ENCODE measurements at regions not wholly inside any gene's neighbourhood (a gene's known extent, or its start where the extent isn't known, plus 50 kb on each side); places are given as distances from the start of the nearest gene placed in this dataset.
"Not testable (repeated sequence)": the region's sequence is repeated elsewhere in the genome, so short reads cannot be mapped to it uniquely, and the experiment has no call there.

GRCh38 chrX:10676235-10676957, 56.0 kb upstream of the MID1 start:
- H3K36me3 ChIP-seq = no peaks in the 10 kb centered on the region
- H3K4me2 ChIP-seq = no peak overlapping the region

GRCh38 chrX:10677490-10677889, 57.1 kb upstream of the MID1 start:
- no peaks in the 10 kb centered on the region for H3K4me1 ChIP-seq
- H3K4me3 ChIP-seq = no peak overlapping the region
- H3K27me3 ChIP-seq = peaks cover 89% of the 10 kb centered on the region
- H3K4me2 ChIP-seq = no peak overlapping the region
- no peaks in the 10 kb centered on the region for H3K36me3 ChIP-seq
- H3K9ac ChIP-seq = no peak overlapping the region
- TF ChIP-seq Cebpa-rat (IDR thresholded peaks at IDR 0.05) = no peak
- H3K9me3 ChIP-seq = no peaks in the 10 kb centered on the region
- H3K27ac ChIP-seq = no peak overlapping the region
- H4K20me1 ChIP-seq = peaks cover 5% of the 10 kb centered on the region; the same call in 1 of the 2 replicates

More at GRCh38 chrX:10676235-10676957, 56.0 kb upstream of the MID1 start:
- H3K27ac ChIP-seq = no peak overlapping the region
- no peaks in the 10 kb centered on the region for H3K9me3 ChIP-seq
- TF ChIP-seq Cebpa-rat (IDR thresholded peaks at IDR 0.05) = no peak
- no peak overlapping the region for H3K9ac ChIP-seq
- H4K20me1 ChIP-seq = peaks cover 5% of the 10 kb centered on the region; the same call in 1 of the 2 replicates
- H3K4me3 ChIP-seq = no peak overlapping the region
- peaks cover 94% of the 10 kb centered on the region for H3K27me3 ChIP-seq
- no peaks in the 10 kb centered on the region for H3K4me1 ChIP-seq

GRCh38 chrX:10679387-10679786, 59.0 kb upstream of the MID1 start:
- no peak overlapping the region for H3K4me2 ChIP-seq
- no peaks in the 10 kb centered on the region for H3K4me1 ChIP-seq
- no peak for TF ChIP-seq Cebpa-rat (IDR thresholded peaks at IDR 0.05)
- H3K9ac ChIP-seq = no peak overlapping the region
- H3K9me3 ChIP-seq = no peaks in the 10 kb centered on the region
- peaks cover 86% of the 10 kb centered on the region for H3K27me3 ChIP-seq
- no peaks in the 10 kb centered on the region for H3K36me3 ChIP-seq
- peaks cover 5% of the 10 kb centered on the region; the same call in 1 of the 2 replicates for H4K20me1 ChIP-seq
- H3K4me3 ChIP-seq = no peak overlapping the region
- H3K27ac ChIP-seq = no peak overlapping the region

GRCh38 chrX:10681167-10681566, 60.8 kb upstream of the MID1 start:
- Histone ChIP-seq H3K4me3 (no peak overlapping the region), H3K36me3 (no peaks in the 10 kb centered on the region), H3K27me3 (peaks cover 82% of the 10 kb centered on the region), H4K20me1 (peaks cover 5% of the 10 kb centered on the region; the same call in 1 of the 2 replicates), H3K4me1 (no peaks in the 10 kb centered on the region), H3K9me3 (no peaks in the 10 kb centered on the region), H3K4me2 (no peak overlapping the region), H3K27ac (no peak overlapping the region), H3K9ac (no peak overlapping the region)
- TF ChIP-seq Cebpa-rat (IDR thresholded peaks at IDR 0.05) = no peak

GRCh38 chrX:10683631-10684030, 63.2 kb upstream of the MID1 start:
- not testable (repeated sequence) for H3K9ac ChIP-seq, H3K27ac ChIP-seq, H4K20me1 ChIP-seq, H3K36me3 ChIP-seq, H3K9me3 ChIP-seq, H3K4me2 ChIP-seq, H3K4me3 ChIP-seq, H3K4me1 ChIP-seq
- peaks cover 75% of the 10 kb centered on the region for H3K27me3 ChIP-seq

- Histone ChIP-seq H3K27ac (no peak overlapping the region), H3K9ac (no peak overlapping the region), H3K36me3 (no peaks in the 10 kb centered on the region), H4K20me1 (no peaks in the 10 kb centered on the region), H3K9me3 (peaks cover 8% of the 10 kb centered on the region), H3K27me3 (peaks cover 66% of the 10 kb centered on the region), H3K4me1 (no peaks in the 10 kb centered on the region), H3K4me3 (no peak overlapping the region), H3K4me2 (no peak overlapping the region)
- TF ChIP-seq Cebpa-rat (IDR thresholded peaks at IDR 0.05) = no peak
Observed at GRCh38 chrX:10685923-10686595, 65.7 kb upstream of the MID1 start.

GRCh38 chrX:10691751-10692150, 71.4 kb upstream of the MID1 start:
- not testable (repeated sequence) for H3K4me2 ChIP-seq, H3K4me3 ChIP-seq, H3K36me3 ChIP-seq, H3K27ac ChIP-seq, H4K20me1 ChIP-seq, H3K9ac ChIP-seq
- Histone ChIP-seq H3K4me1 (peaks cover 31% of the 10 kb centered on the region), H3K9me3 (peaks cover 39% of the 10 kb centered on the region), H3K27me3 (peaks cover 71% of the 10 kb centered on the region)

GRCh38 chrX:10697616-10698317, 77.4 kb upstream of the MID1 start:
- H3K9ac ChIP-seq = no peak overlapping the region

GRCh38 chrX:10698318-10698640, 77.9 kb upstream of the MID1 start:
- peaks cover 94% of the 10 kb centered on the region for H3K27me3 ChIP-seq
- H3K9me3 ChIP-seq = peaks cover 9% of the 10 kb centered on the region

More at GRCh38 chrX:10697616-10698317, 77.4 kb upstream of the MID1 start:
- peaks cover 93% of the 10 kb centered on the region for H3K27me3 ChIP-seq
- no peak overlapping the region for H3K27ac ChIP-seq
- no peak overlapping the region for H3K4me3 ChIP-seq
- peaks cover 33% of the 10 kb centered on the region for H3K4me1 ChIP-seq
- H3K9me3 ChIP-seq = peaks cover 14% of the 10 kb centered on the region
- no peak overlapping the region for H3K4me2 ChIP-seq
- TF ChIP-seq Cebpa-rat (IDR thresholded peaks at IDR 0.05) = no peak
- no peaks in the 10 kb centered on the region for H3K36me3 ChIP-seq
- H4K20me1 ChIP-seq = no peaks in the 10 kb centered on the region

GRCh38 chrX:10702031-10702430, 81.6 kb upstream of the MID1 start:
- Histone ChIP-seq H3K27ac (no peak overlapping the region), H3K27me3 (peaks cover 71% of the 10 kb centered on the region), H4K20me1 (no peaks in the 10 kb centered on the region), H3K4me3 (no peak overlapping the region), H3K36me3 (no peaks in the 10 kb centered on the region), H3K9ac (no peak overlapping the region), H3K4me1 (no peaks in the 10 kb centered on the region; the same call in 1 of the 2 replicates), H3K4me2 (no peak overlapping the region), H3K9me3 (no peaks in the 10 kb centered on the region)
- TF ChIP-seq Cebpa-rat (IDR thresholded peaks at IDR 0.05) = no peak

More at GRCh38 chrX:10698318-10698640, 77.9 kb upstream of the MID1 start:
- Histone ChIP-seq H3K4me2 (no peak overlapping the region), H3K36me3 (no peaks in the 10 kb centered on the region), H3K4me3 (no peak overlapping the region), H3K27ac (no peak overlapping the region), H4K20me1 (no peaks in the 10 kb centered on the region), H3K9ac (no peak overlapping the region), H3K4me1 (peaks cover 31% of the 10 kb centered on the region)
- no peak for TF ChIP-seq Cebpa-rat (IDR thresholded peaks at IDR 0.05)

- H3K4me2 ChIP-seq, H3K4me3 ChIP-seq, H3K4me1 ChIP-seq, H3K27ac ChIP-seq, H3K36me3 ChIP-seq, H4K20me1 ChIP-seq, H3K9ac ChIP-seq, H3K9me3 ChIP-seq: not testable (repeated sequence)
- peaks cover 62% of the 10 kb centered on the region for H3K27me3 ChIP-seq
Observed at GRCh38 chrX:10706342-10706741, 86.0 kb upstream of the MID1 start.

All from BLaER1 (cell line).